ENCODE measurements at regions not wholly inside any gene's neighbourhood (a gene's known extent, or its start where the extent isn't known, plus 50 kb on each side); places are given as distances from the start of the nearest gene placed in this dataset.
A peak's percentile ranks its signal among the peaks of the same experiment; 100 is the strongest.
"Not testable (repeated sequence)": the region's sequence is repeated elsewhere in the genome, so short reads cannot be mapped to it uniquely, and the experiment has no call there.

GRCh38 chr5:17103461-17103860, 114.0 kb upstream of the BASP1 start:
- Histone ChIP-seq H2BK15ac (ENCODE audit: low read length) (no peak overlapping the region), H3K14ac (ENCODE audit: low read length) (no peak overlapping the region), H4K91ac (ENCODE audit: low read depth, low read length, poor library complexity) (no peak overlapping the region), H3K4ac (ENCODE audit: low read length) (no peak overlapping the region), H3K36me3 (replicated peaks in 1 of 2; ENCODE audit: control insufficient read depth in 2 of 2, insufficient read depth in 2 of 2, low read length in 2 of 2) (no peaks in the 10 kb centered on the region), H3K9ac (ENCODE audit: low read depth, low read length, poor library complexity) (no peak overlapping the region), H3K4me2 (ENCODE audit: insufficient read depth, low read length, poor library complexity, severe bottlenecking) (no peak overlapping the region), H2BK5ac (ENCODE audit: low read length) (no peak overlapping the region), H2BK12ac (ENCODE audit: low read length) (no peak overlapping the region), H3K4me3 (ENCODE audit: low read length in 2 of 2) (no peak overlapping the region), H3K23ac (ENCODE audit: low read depth, low read length, poor library complexity) (no peak overlapping the region), H3K27ac (replicated peaks; ENCODE audit: low read length) (no peak overlapping the region), H2AK5ac (ENCODE audit: low read depth, low read length) (no peak overlapping the region), H2AFZ (ENCODE audit: low read length) (peak overlapping the region; percentile 2), H2BK120ac (ENCODE audit: low read depth, low read length) (no peak overlapping the region), H3K27me3 (ENCODE audit: control insufficient read depth in 3 of 3, insufficient read depth in 3 of 3, low read depth in 1 of 3, low read length in 3 of 3) (no peaks in the 10 kb centered on the region), H4K8ac (ENCODE audit: low read depth, low read length) (no peak overlapping the region), H3K4me1 (ENCODE audit: control insufficient read depth in 2 of 2, insufficient read depth in 1 of 2, low read depth in 1 of 2, low read length in 2 of 2) (no peaks in the 10 kb centered on the region), H3K9me3 (replicated peaks in 1 of 2; ENCODE audit: control insufficient read depth in 2 of 2, insufficient read depth in 1 of 2, low read depth in 1 of 2, low read length in 2 of 2) (peaks cover 0 to 2% of the 10 kb centered on the region in 2 donors), H3K18ac (ENCODE audit: low read length) (no peak overlapping the region), H3K79me1 (ENCODE audit: low read depth, low read length) (no peaks in the 10 kb centered on the region)
- no CpG with 5 or more reads among the region's 3 CpGs for WGBS, 2 donors (ENCODE audit: extremely low coverage in 2 of 2, insufficient read length in 2 of 2, insufficient replicate concordance in 1 of 2)
- no peak for DNase-seq (ENCODE audit: low spot score)

GRCh38 chr5:17105744-17106418, 111.5 kb upstream of the BASP1 start:
- Histone ChIP-seq H2BK5ac (ENCODE audit: low read length) (no peak overlapping the region), H3K9ac (ENCODE audit: low read depth, low read length, poor library complexity) (no peak overlapping the region), H3K4me3 (ENCODE audit: low read length in 2 of 2) (no peak overlapping the region), H3K4me2 (ENCODE audit: insufficient read depth, low read length, poor library complexity, severe bottlenecking) (no peak overlapping the region), H4K91ac (ENCODE audit: low read depth, low read length, poor library complexity) (no peak overlapping the region), H3K9me3 (replicated peaks in 1 of 2; ENCODE audit: control insufficient read depth in 2 of 2, insufficient read depth in 1 of 2, low read depth in 1 of 2, low read length in 2 of 2) (peaks cover 0 to 2% of the 10 kb centered on the region in 2 donors), H2AFZ (ENCODE audit: low read length) (no peak overlapping the region), H3K4me1 (ENCODE audit: control insufficient read depth in 2 of 2, insufficient read depth in 1 of 2, low read depth in 1 of 2, low read length in 2 of 2) (no peaks in the 10 kb centered on the region), H3K18ac (ENCODE audit: low read length) (no peak overlapping the region), H3K23ac (ENCODE audit: low read depth, low read length, poor library complexity) (no peak overlapping the region), H3K27me3 (ENCODE audit: control insufficient read depth in 3 of 3, insufficient read depth in 3 of 3, low read depth in 1 of 3, low read length in 3 of 3) (no peaks in the 10 kb centered on the region), H4K8ac (ENCODE audit: low read depth, low read length) (no peak overlapping the region), H3K79me1 (ENCODE audit: low read depth, low read length) (no peaks in the 10 kb centered on the region), H2AK5ac (ENCODE audit: low read depth, low read length) (no peak overlapping the region), H2BK120ac (ENCODE audit: low read depth, low read length) (no peak overlapping the region), H2BK15ac (ENCODE audit: low read length) (no peak overlapping the region), H3K36me3 (replicated peaks in 1 of 2; ENCODE audit: control insufficient read depth in 2 of 2, insufficient read depth in 2 of 2, low read length in 2 of 2) (no peaks in the 10 kb centered on the region), H3K27ac (replicated peaks; ENCODE audit: low read length) (no peak overlapping the region), H2BK12ac (ENCODE audit: low read length) (no peak overlapping the region), H3K4ac (ENCODE audit: low read length) (no peak overlapping the region), H3K14ac (ENCODE audit: low read length) (peak overlapping the region; percentile 57)
- DNase-seq (ENCODE audit: low spot score) = no peak
- no CpG with 5 or more reads among the region's 5 CpGs for WGBS, 2 donors (ENCODE audit: extremely low coverage in 2 of 2, insufficient read length in 2 of 2, insufficient replicate concordance in 1 of 2)

GRCh38 chr5:17106521-17106920, 110.9 kb upstream of the BASP1 start:
- Histone ChIP-seq H2AFZ (ENCODE audit: low read length) (no peak overlapping the region), H3K27me3 (ENCODE audit: control insufficient read depth in 3 of 3, insufficient read depth in 3 of 3, low read depth in 1 of 3, low read length in 3 of 3) (no peaks in the 10 kb centered on the region), H3K18ac (ENCODE audit: low read length) (no peak overlapping the region), H3K14ac (ENCODE audit: low read length) (no peak overlapping the region), H3K36me3 (replicated peaks in 1 of 2; ENCODE audit: control insufficient read depth in 2 of 2, insufficient read depth in 2 of 2, low read length in 2 of 2) (no peaks in the 10 kb centered on the region), H3K4me2 (ENCODE audit: insufficient read depth, low read length, poor library complexity, severe bottlenecking) (no peak overlapping the region), H3K79me1 (ENCODE audit: low read depth, low read length) (no peaks in the 10 kb centered on the region), H4K8ac (ENCODE audit: low read depth, low read length) (no peak overlapping the region), H3K9ac (ENCODE audit: low read depth, low read length, poor library complexity) (no peak overlapping the region), H3K4me1 (ENCODE audit: control insufficient read depth in 2 of 2, insufficient read depth in 1 of 2, low read depth in 1 of 2, low read length in 2 of 2) (no peaks in the 10 kb centered on the region), H2BK5ac (ENCODE audit: low read length) (no peak overlapping the region), H3K4ac (ENCODE audit: low read length) (no peak overlapping the region), H2BK120ac (ENCODE audit: low read depth, low read length) (no peak overlapping the region), H2AK5ac (ENCODE audit: low read depth, low read length) (no peak overlapping the region), H4K91ac (ENCODE audit: low read depth, low read length, poor library complexity) (no peak overlapping the region), H3K9me3 (replicated peaks in 1 of 2; ENCODE audit: control insufficient read depth in 2 of 2, insufficient read depth in 1 of 2, low read depth in 1 of 2, low read length in 2 of 2) (peaks cover 0 to 2% of the 10 kb centered on the region in 2 donors), H2BK15ac (ENCODE audit: low read length) (no peak overlapping the region), H2BK12ac (ENCODE audit: low read length) (no peak overlapping the region), H3K23ac (ENCODE audit: low read depth, low read length, poor library complexity) (no peak overlapping the region), H3K4me3 (ENCODE audit: low read length in 2 of 2) (no peak overlapping the region), H3K27ac (replicated peaks; ENCODE audit: low read length) (no peak overlapping the region)
- no CpG with 5 or more reads among the region's 4 CpGs for WGBS, 2 donors (ENCODE audit: extremely low coverage in 2 of 2, insufficient read length in 2 of 2, insufficient replicate concordance in 1 of 2)
- DNase-seq (ENCODE audit: low spot score) = no peak

- H2BK5ac ChIP-seq (ENCODE audit: low read length); H3K36me3 ChIP-seq (replicated peaks in 1 of 2; ENCODE audit: control insufficient read depth in 2 of 2, insufficient read depth in 2 of 2, low read length in 2 of 2); H3K4me3 ChIP-seq (ENCODE audit: low read length in 2 of 2); H3K27ac ChIP-seq (replicated peaks; ENCODE audit: low read length); H3K18ac ChIP-seq (ENCODE audit: low read length); H3K4ac ChIP-seq (ENCODE audit: low read length); H4K8ac ChIP-seq (ENCODE audit: low read depth, low read length); H2BK120ac ChIP-seq (ENCODE audit: low read depth, low read length); H2BK12ac ChIP-seq (ENCODE audit: low read length); H2AFZ ChIP-seq (ENCODE audit: low read length); H3K27me3 ChIP-seq (ENCODE audit: control insufficient read depth in 3 of 3, insufficient read depth in 3 of 3, low read depth in 1 of 3, low read length in 3 of 3); H2AK5ac ChIP-seq (ENCODE audit: low read depth, low read length); H2BK15ac ChIP-seq (ENCODE audit: low read length); H3K9ac ChIP-seq (ENCODE audit: low read depth, low read length, poor library complexity); H3K14ac ChIP-seq (ENCODE audit: low read length); H3K4me2 ChIP-seq (ENCODE audit: insufficient read depth, low read length, poor library complexity, severe bottlenecking); H4K91ac ChIP-seq (ENCODE audit: low read depth, low read length, poor library complexity); H3K79me1 ChIP-seq (ENCODE audit: low read depth, low read length); DNase-seq (ENCODE audit: low spot score); H3K9me3 ChIP-seq (replicated peaks in 1 of 2; ENCODE audit: control insufficient read depth in 2 of 2, insufficient read depth in 1 of 2, low read depth in 1 of 2, low read length in 2 of 2); H3K23ac ChIP-seq (ENCODE audit: low read depth, low read length, poor library complexity): not testable (repeated sequence)
- peaks cover 3 to 12% of the 10 kb centered on the region in 2 donors for H3K4me1 ChIP-seq (ENCODE audit: control insufficient read depth in 2 of 2, insufficient read depth in 1 of 2, low read depth in 1 of 2, low read length in 2 of 2)
- no CpG with 5 or more reads among the region's 3 CpGs for WGBS, 2 donors (ENCODE audit: extremely low coverage in 2 of 2, insufficient read length in 2 of 2, insufficient replicate concordance in 1 of 2)
These were observed 105.2 kb upstream of the BASP1 start for GRCh38 chr5:17112091-17112716.

Measured in neuronal stem cell (in vitro differentiated cells).